ENCODE measurements at regions not wholly inside any gene's neighbourhood (a gene's known extent, or its start where the extent isn't known, plus 50 kb on each side); places are given as distances from the start of the nearest gene placed in this dataset.

GRCh38 chr2:156915332-156915731, 342.2 kb upstream of the GALNT5 start:
- Histone ChIP-seq H3K36me3 (no peaks in the 10 kb centered on the region), H3K4me1 (no peaks in the 10 kb centered on the region), H3K27me3 (no peaks in the 10 kb centered on the region), H3K27ac (no peak overlapping the region), H3K4me3 (no peak overlapping the region), H3K9me3 (no peaks in the 10 kb centered on the region)
- TF ChIP-seq EP300 (IDR thresholded peaks at IDR 0.05), result no peak
- DNase-seq, result no peak
- intact Hi-C loops (cut with DNase I), result no loop called here

- TF ChIP-seq POLR2AphosphoS5 (IDR thresholded peaks at IDR 0.05), result no peak
- no peak for TF ChIP-seq EP300 (IDR thresholded peaks at IDR 0.05)
- Histone ChIP-seq H3K27me3 (no peaks in the 10 kb centered on the region), H3K36me3 (no peaks in the 10 kb centered on the region), H3K4me1 (no peaks in the 10 kb centered on the region), H3K4me3 (no peak overlapping the region), H3K9me3 (no peaks in the 10 kb centered on the region), H3K27ac (no peak overlapping the region)
- intact Hi-C loops (cut with DNase I), result no loop called here
- WGBS, 2 donors, result 75 to 84% methylated on average over 1 of the region's 1 CpG
- no peak for DNase-seq
These were observed 339.1 kb upstream of the GALNT5 start for GRCh38 chr2:156918410-156918809.

GRCh38 chr2:156930423-156930822, 327.1 kb upstream of the GALNT5 start:
- Histone ChIP-seq H3K27me3 (no peaks in the 10 kb centered on the region), H3K27ac (no peak overlapping the region), H3K9me3 (peaks cover 0 to 4% (median 0%) of the 10 kb centered on the region in 4 donors), H3K36me3 (no peaks in the 10 kb centered on the region), H3K4me1 (no peaks in the 10 kb centered on the region), H3K4me3 (no peak overlapping the region)
- DNase-seq, result no peak
- 86 to 89% methylated on average over 2 of the region's 2 CpGs for WGBS, 2 donors
- intact Hi-C loops (cut with DNase I), result no loop called here
- TF ChIP-seq POLR2AphosphoS5 (IDR thresholded peaks at IDR 0.05) (no peak), POLR2A (IDR thresholded peaks at IDR 0.05) (no peak), EP300 (IDR thresholded peaks at IDR 0.05) (no peak), CTCF (IDR thresholded peaks at IDR 0.05) (no peak)

GRCh38 chr2:156933645-156934225, 323.8 kb upstream of the GALNT5 start:
- 37 to 58% methylated on average over 3 of the region's 3 CpGs for WGBS, 2 donors
- Histone ChIP-seq H3K36me3 (no peaks in the 10 kb centered on the region), H3K4me1 (no peaks in the 10 kb centered on the region), H3K27me3 (no peaks in the 10 kb centered on the region), H3K4me3 (no peak overlapping the region), H3K9me3 (no peaks in the 10 kb centered on the region), H3K27ac (no peak overlapping the region)
- no peak for DNase-seq
- intact Hi-C loops (cut with DNase I), result no loop called here
- no peak for TF ChIP-seq CTCF (IDR thresholded peaks at IDR 0.05)
- no peak for TF ChIP-seq EP300 (IDR thresholded peaks at IDR 0.05)
- no peak for TF ChIP-seq POLR2AphosphoS5 (IDR thresholded peaks at IDR 0.05)
- TF ChIP-seq POLR2A (IDR thresholded peaks at IDR 0.05), result no peak

- H3K36me3 ChIP-seq, result no peaks in the 10 kb centered on the region
- TF ChIP-seq CTCF (IDR thresholded peaks at IDR 0.05), result no peak
- no peak for TF ChIP-seq EP300 (IDR thresholded peaks at IDR 0.05)
- no peak for TF ChIP-seq POLR2A (IDR thresholded peaks at IDR 0.05)
- TF ChIP-seq POLR2AphosphoS5 (IDR thresholded peaks at IDR 0.05), result no peak
- H3K27me3 ChIP-seq, result no peaks in the 10 kb centered on the region
- H3K4me3 ChIP-seq, result no peak overlapping the region
- no peak for DNase-seq
- H3K4me1 ChIP-seq, result no peaks in the 10 kb centered on the region
- H3K9me3 ChIP-seq, result no peaks in the 10 kb centered on the region
- H3K27ac ChIP-seq, result no peak overlapping the region
- intact Hi-C loops (cut with DNase I), result no loop called here
- WGBS, 2 donors, result 80 to 81% methylated on average over 5 of the region's 5 CpGs
These were observed 321.9 kb upstream of the GALNT5 start for GRCh38 chr2:156935616-156936015.

- H3K4me3 ChIP-seq, result no peak overlapping the region
- H3K27me3 ChIP-seq, result no peaks in the 10 kb centered on the region
- 70 to 91% methylated on average over 1 of the region's 1 CpG for WGBS, 2 donors
- H3K9me3 ChIP-seq, result no peaks in the 10 kb centered on the region
- TF ChIP-seq POLR2A (IDR thresholded peaks at IDR 0.05) (no peak), CTCF (IDR thresholded peaks at IDR 0.05) (no peak), POLR2AphosphoS5 (IDR thresholded peaks at IDR 0.05) (no peak), EP300 (IDR thresholded peaks at IDR 0.05) (no peak)
- no peak for DNase-seq
- no peak overlapping the region for H3K27ac ChIP-seq
- H3K36me3 ChIP-seq, result no peaks in the 10 kb centered on the region
- H3K4me1 ChIP-seq, result no peaks in the 10 kb centered on the region
- intact Hi-C loops (cut with DNase I), result no loop called here
These were observed 320.1 kb upstream of the GALNT5 start for GRCh38 chr2:156937430-156937829.

All from sigmoid colon (tissue), 6 donors.